CD8-positive, alpha-beta memory T cell (primary cell): ENCODE measurements at regions not wholly inside any gene's neighbourhood (a gene's known extent, or its start where the extent isn't known, plus 50 kb on each side); places are given as distances from the start of the nearest gene placed in this dataset.
"Not testable (repeated sequence)": the region's sequence is repeated elsewhere in the genome, so short reads cannot be mapped to it uniquely, and the experiment has no call there.

Experiments
- CTCF ChIA-PET: fragments of 350-600 bp; sonication (Branson Sonifier 250); formaldehyde crosslinking; loops from one replicate; lab custom pipeline; 2021; ENCODE audit warnings: antibody characterized with exemption; lab: Charles Lee
- POLR2A ChIA-PET: fragments of 350-600 bp; sonication (Branson Sonifier 250); formaldehyde crosslinking; loops from one replicate; lab custom pipeline; 2021; ENCODE audit warnings: antibody characterized with exemption; lab: Charles Lee
- DNase-seq, 5 donors: peaks; one replicate each; pipeline versions ENCODE4 v3.0.0 to v3.0.0-alpha.2; 2020 to 2022; ENCODE audit warnings: mixed read lengths in 1 of 5
- H3K27ac ChIP-seq: one replicate; pipeline ENCODE4 v1.7.0; 2013; ENCODE audit warnings: low read depth, mild to moderate bottlenecking, low read length, moderate library complexity
- H3K27me3 ChIP-seq: 2 replicates; pipeline ENCODE4 v1.7.0; 2013; ENCODE audit warnings: low read length, mild to moderate bottlenecking; ENCODE audit not compliant: insufficient read depth, poor library complexity, severe bottlenecking
- H3K36me3 ChIP-seq: 2 replicates; pipeline ENCODE4 v1.7.0; 2013; ENCODE audit warnings: mild to moderate bottlenecking, low read length, moderate library complexity; ENCODE audit not compliant: insufficient read depth
- H3K4me1 ChIP-seq: 2 replicates; pipeline ENCODE4 v1.7.0; 2013; ENCODE audit warnings: mild to moderate bottlenecking, low read length, moderate library complexity; ENCODE audit not compliant: insufficient read depth
- H3K4me3 ChIP-seq: 2 replicates; pipeline ENCODE4 v1.7.0; 2013; ENCODE audit warnings: mild to moderate bottlenecking, low read length
- H3K9me3 ChIP-seq: 2 replicates; pipeline ENCODE4 v1.7.0; 2013; ENCODE audit warnings: mild to moderate bottlenecking, low read length
- H3K27ac Mint-ChIP-seq, 8 donors: one replicate each; pipeline ENCODE4 v1.8.0; 2020 to 2021; ENCODE audit warnings: mixed read lengths in 8 of 8, mild to moderate bottlenecking in 6 of 8, inconsistent platforms in 3 of 8, moderate library complexity in 3 of 8
- H3K27me3 Mint-ChIP-seq, 2 donors: one replicate each; pipeline ENCODE4 v1.8.0; 2020 to 2021; ENCODE audit warnings: mixed read lengths in 2 of 2, mild to moderate bottlenecking in 1 of 2, moderate library complexity in 1 of 2
- H3K36me3 Mint-ChIP-seq, 3 donors: one replicate each; pipeline ENCODE4 v1.8.0; 2020 to 2021; ENCODE audit warnings: mixed read lengths in 3 of 3, inconsistent platforms in 1 of 3, mild to moderate bottlenecking in 1 of 3
- H3K4me1 Mint-ChIP-seq, 3 donors: one replicate each; pipeline ENCODE4 v1.8.0; 2020 to 2021; ENCODE audit warnings: mixed read lengths in 3 of 3, inconsistent platforms in 1 of 3, mild to moderate bottlenecking in 1 of 3
- H3K4me3 Mint-ChIP-seq, 7 donors: one replicate each; pipeline ENCODE4 v1.8.0; 2020 to 2021; ENCODE audit warnings: mixed read lengths in 7 of 7, mild to moderate bottlenecking in 6 of 7, moderate library complexity in 4 of 7, inconsistent platforms in 2 of 7
- H3K9me3 Mint-ChIP-seq, 5 donors: one replicate each; pipeline ENCODE4 v1.8.0; 2020 to 2022; ENCODE audit warnings: mixed read lengths in 5 of 5, mild to moderate bottlenecking in 3 of 5, moderate library complexity in 2 of 5, inconsistent platforms in 1 of 5

DNA sequence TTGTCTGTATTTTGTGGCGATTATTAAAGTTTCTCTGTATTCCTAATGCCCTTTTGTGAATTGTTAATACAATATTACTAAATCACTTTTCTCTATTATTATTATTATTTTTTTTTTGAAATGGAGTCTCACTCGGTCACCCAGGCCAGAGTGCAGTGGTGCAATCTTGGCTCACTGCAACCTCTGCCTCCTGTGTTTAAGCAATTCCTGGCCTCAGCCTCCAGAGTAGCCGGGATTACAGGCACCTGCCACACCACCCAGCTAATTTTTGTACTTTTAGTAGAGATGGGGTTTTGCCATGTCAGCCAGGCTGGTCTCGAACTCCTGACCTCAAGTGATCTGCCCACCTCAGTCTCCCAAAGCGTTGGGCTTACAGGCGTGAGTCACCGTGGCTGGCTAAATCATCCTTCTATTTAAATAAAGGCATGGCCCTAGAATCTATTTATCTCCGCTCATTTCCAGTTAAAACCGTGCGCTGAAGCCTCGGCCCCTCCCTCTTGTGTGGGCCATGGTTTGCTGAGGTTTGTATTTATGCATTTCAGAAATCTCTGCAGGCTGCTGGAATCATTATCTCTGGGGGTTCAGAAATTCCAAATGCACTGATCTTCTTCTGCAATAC is 1136.4 kb upstream of the TMEM132C start:
- Mint-ChIP-seq H3K27ac (no peak overlapping the region), H3K4me3 (no peak overlapping the region), H3K36me3 (no peaks in the 10 kb centered on the region), H3K9me3 (peaks cover 0 to 4% (median 0%) of the 10 kb centered on the region in 5 donors), H3K4me1 (peaks cover 0 to 4% (median 0%) of the 10 kb centered on the region in 3 donors), H3K27me3 (peaks cover 4 to 13% of the 10 kb centered on the region in 2 donors)
- H3K27me3 ChIP-seq, result no peaks in the 10 kb centered on the region
- CTCF ChIA-PET, result no interaction called here
- H3K27ac ChIP-seq, result no peak overlapping the region
- DNase-seq, result no peak
- POLR2A ChIA-PET, result no interaction called here
- H3K9me3 ChIP-seq, result no peaks in the 10 kb centered on the region
- H3K4me3 ChIP-seq, result no peak overlapping the region
- no peaks in the 10 kb centered on the region for H3K36me3 ChIP-seq
- no peaks in the 10 kb centered on the region for H3K4me1 ChIP-seq

DNA sequence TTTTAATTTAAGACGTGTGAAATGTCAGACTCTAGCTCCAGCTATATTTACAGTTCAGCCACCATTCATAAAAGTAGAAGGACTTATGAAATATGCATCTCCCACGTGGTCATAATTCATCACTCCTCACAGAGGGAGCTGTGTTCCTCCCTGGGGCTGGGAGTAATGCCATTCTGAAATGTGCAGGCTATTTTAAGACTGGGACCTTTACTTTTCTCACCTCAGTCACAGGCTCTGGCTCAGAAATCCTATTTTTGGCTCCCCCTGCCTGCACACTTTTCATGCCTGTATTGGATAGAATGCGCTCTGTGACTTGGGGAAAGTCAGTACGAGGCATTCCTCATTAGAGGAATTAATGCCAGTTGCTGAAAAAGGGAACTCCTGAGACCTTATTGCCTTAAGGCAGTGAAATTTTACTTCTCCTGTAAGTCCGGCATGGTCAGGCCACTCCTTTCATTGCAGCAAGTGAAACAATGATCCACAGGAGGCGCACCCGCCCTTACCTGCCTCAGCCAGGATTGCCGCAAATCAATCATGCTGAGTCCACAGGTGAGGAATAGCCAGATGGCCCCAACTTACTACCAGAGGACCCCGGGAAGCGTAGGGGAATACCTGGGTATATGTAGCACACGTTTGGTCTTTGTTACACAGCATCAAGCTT is 1133.2 kb upstream of the TMEM132C start:
- DNase-seq, result no peak
- Mint-ChIP-seq H3K27me3 (peaks cover 8 to 15% of the 10 kb centered on the region in 2 donors), H3K9me3 (peaks cover 3 to 7% (median 6%) of the 10 kb centered on the region in 5 donors), H3K4me1 (no peaks in the 10 kb centered on the region), H3K36me3 (no peaks in the 10 kb centered on the region), H3K4me3 (no peak overlapping the region), H3K27ac (no peak overlapping the region)
- ChIA-PET POLR2A (no interaction called here), CTCF (no interaction called here)
- Histone ChIP-seq H3K27ac (no peak overlapping the region), H3K4me1 (no peaks in the 10 kb centered on the region), H3K36me3 (no peaks in the 10 kb centered on the region), H3K27me3 (no peaks in the 10 kb centered on the region), H3K4me3 (no peak overlapping the region), H3K9me3 (no peaks in the 10 kb centered on the region)

- H3K9me3 ChIP-seq, H3K4me3 ChIP-seq, POLR2A ChIA-PET, CTCF ChIA-PET, H3K4me1 ChIP-seq, H3K27ac ChIP-seq, H3K27ac Mint-ChIP-seq, H3K4me3 Mint-ChIP-seq, H3K36me3 ChIP-seq, H3K27me3 ChIP-seq, DNase-seq: not testable (repeated sequence)
- peaks cover 0 to 10% (median 0%) of the 10 kb centered on the region in 3 donors for H3K4me1 Mint-ChIP-seq
- peaks cover 7 to 21% (median 17%) of the 10 kb centered on the region in 5 donors for H3K9me3 Mint-ChIP-seq
- H3K27me3 Mint-ChIP-seq, result peaks cover 9 to 26% of the 10 kb centered on the region in 2 donors
- H3K36me3 Mint-ChIP-seq, result peaks cover 0 to 14% (median 0%) of the 10 kb centered on the region in 3 donors
These were observed 1126.0 kb upstream of the TMEM132C start for GRCh38 chr12:127140864-127141484.

DNA sequence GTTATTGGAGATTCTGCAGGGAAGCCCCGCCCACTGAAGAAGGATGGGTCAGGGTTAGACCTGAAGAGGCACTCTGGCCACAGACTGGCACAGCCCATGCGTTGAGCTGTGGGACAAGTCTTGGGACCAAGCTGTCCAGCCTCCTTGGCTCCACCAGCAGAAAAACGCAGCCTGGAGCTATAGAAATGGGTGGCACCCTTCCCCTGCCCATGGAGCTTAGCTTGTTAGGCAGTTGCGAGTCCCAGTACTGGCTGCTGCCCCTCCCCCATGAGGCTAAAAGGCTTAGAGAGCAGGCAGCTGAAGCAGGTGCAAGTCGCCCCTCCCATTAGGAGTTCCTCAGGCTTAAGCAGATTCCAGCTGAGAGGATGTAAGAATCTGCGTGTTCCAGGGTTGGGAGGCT is 1124.0 kb upstream of the TMEM132C start:
- Mint-ChIP-seq H3K27ac (no peak overlapping the region), H3K4me3 (no peak overlapping the region), H3K4me1 (peaks cover 0 to 16% (median 0%) of the 10 kb centered on the region in 3 donors), H3K9me3 (peaks cover 2 to 21% (median 15%) of the 10 kb centered on the region in 5 donors), H3K27me3 (peaks cover 8 to 25% of the 10 kb centered on the region in 2 donors), H3K36me3 (peaks cover 0 to 14% (median 2%) of the 10 kb centered on the region in 3 donors)
- H3K36me3 ChIP-seq, result no peaks in the 10 kb centered on the region
- H3K27me3 ChIP-seq, result no peaks in the 10 kb centered on the region
- ChIA-PET POLR2A (no interaction called here), CTCF (no interaction called here)
- H3K4me3 ChIP-seq, result no peak overlapping the region
- no peak for DNase-seq
- H3K4me1 ChIP-seq, result peaks cover 4% of the 10 kb centered on the region
- no peaks in the 10 kb centered on the region for H3K9me3 ChIP-seq
- no peak overlapping the region for H3K27ac ChIP-seq

DNA sequence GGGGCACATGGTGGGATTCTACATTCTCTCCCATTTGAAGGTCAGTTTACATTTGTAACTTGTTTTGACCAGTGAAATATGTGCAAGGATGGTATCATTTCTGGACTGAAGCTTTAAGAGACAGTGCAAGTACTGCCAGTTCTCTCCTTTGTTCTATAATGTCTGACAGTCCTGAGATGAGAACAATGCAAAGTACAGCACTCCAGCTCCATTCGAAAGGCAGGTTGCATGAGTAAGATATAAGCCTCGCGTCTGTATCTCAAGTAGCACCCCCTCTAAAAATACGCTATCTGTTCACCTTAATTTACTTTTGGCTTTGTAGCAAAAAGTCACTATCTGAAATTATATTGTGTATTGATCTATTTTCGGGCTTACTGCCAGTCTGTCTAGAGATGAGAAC is 1122.2 kb upstream of the TMEM132C start:
- Mint-ChIP-seq H3K27ac (peak overlapping the region in 1 of 8 donors; percentile 42), H3K4me1 (peaks cover 0 to 16% (median 0%) of the 10 kb centered on the region in 3 donors), H3K27me3 (peaks cover 6 to 19% of the 10 kb centered on the region in 2 donors), H3K4me3 (no peak overlapping the region), H3K36me3 (peaks cover 0 to 14% (median 2%) of the 10 kb centered on the region in 3 donors), H3K9me3 (peaks cover 0 to 17% (median 6%) of the 10 kb centered on the region in 5 donors)
- CTCF ChIA-PET, result no interaction called here
- Histone ChIP-seq H3K9me3 (no peaks in the 10 kb centered on the region), H3K4me3 (no peak overlapping the region), H3K4me1 (peaks cover 4% of the 10 kb centered on the region), H3K36me3 (no peaks in the 10 kb centered on the region), H3K27ac (peak overlapping the region; percentile 9), H3K27me3 (no peaks in the 10 kb centered on the region)
- POLR2A ChIA-PET, result no interaction called here
- DNase-seq, result no peak

GRCh38 chr12:127145241-127145928 is 1121.6 kb upstream of the TMEM132C start:
- H3K27ac ChIP-seq, result peak overlapping the region; percentile 9
- peaks cover 6 to 13% of the 10 kb centered on the region in 2 donors for H3K27me3 Mint-ChIP-seq
- DNase-seq, result no peak
- no peaks in the 10 kb centered on the region for H3K36me3 ChIP-seq
- CTCF ChIA-PET, result interaction anchor here (1.4 kb wide), 1 partner anchor 18 kb away, joined by 4 read pairs; no protein-coding TSS in a partner anchor
- peaks cover 4% of the 10 kb centered on the region for H3K4me1 ChIP-seq
- POLR2A ChIA-PET, result no interaction called here
- H3K4me3 ChIP-seq, result peak overlapping the region; percentile 53
- H3K36me3 Mint-ChIP-seq, result peaks cover 0 to 14% (median 2%) of the 10 kb centered on the region in 3 donors
- no peaks in the 10 kb centered on the region for H3K9me3 ChIP-seq
- H3K9me3 Mint-ChIP-seq, result peaks cover 0 to 17% (median 6%) of the 10 kb centered on the region in 5 donors
- no peaks in the 10 kb centered on the region for H3K27me3 ChIP-seq
- peak overlapping the region in 6 of 7 donors; percentile 69 to 86 (median 77) for H3K4me3 Mint-ChIP-seq
- peak overlapping the region in 5 of 8 donors; percentile 7 to 77 (median 48) for H3K27ac Mint-ChIP-seq
- peaks cover 0 to 16% (median 0%) of the 10 kb centered on the region in 3 donors for H3K4me1 Mint-ChIP-seq

- ChIA-PET POLR2A (interaction anchor here (0.9 kb wide), 1 partner anchor 16 kb away, joined by 3 read pairs; no protein-coding TSS in a partner anchor), CTCF (interaction anchor here (1.4 kb wide), 1 partner anchor 17 kb away, joined by 4 read pairs; no protein-coding TSS in a partner anchor)
- Mint-ChIP-seq H3K9me3 (peaks cover 0 to 14% (median 4%) of the 10 kb centered on the region in 5 donors), H3K36me3 (peaks cover 0 to 12% (median 2%) of the 10 kb centered on the region in 3 donors), H3K4me1 (peaks cover 0 to 16% (median 0%) of the 10 kb centered on the region in 3 donors), H3K4me3 (peak overlapping the region in 6 of 7 donors; percentile 69 to 86 (median 77)), H3K27ac (peak overlapping the region in 5 of 8 donors; percentile 7 to 77 (median 68)), H3K27me3 (peaks cover 4 to 13% of the 10 kb centered on the region in 2 donors)
- Histone ChIP-seq H3K27me3 (no peaks in the 10 kb centered on the region), H3K27ac (peak overlapping the region; percentile 67), H3K4me3 (peak overlapping the region; percentile 53), H3K36me3 (no peaks in the 10 kb centered on the region), H3K9me3 (no peaks in the 10 kb centered on the region), H3K4me1 (peaks cover 4% of the 10 kb centered on the region)
- peak in 4 of 5 donors; percentile 37 to 88 (median 71) for DNase-seq
These were observed 1120.8 kb upstream of the TMEM132C start for GRCh38 chr12:127145929-127146789.
